ENCODE measurements at regions not wholly inside any gene's neighbourhood (a gene's known extent, or its start where the extent isn't known, plus 50 kb on each side); places are given as distances from the start of the nearest gene placed in this dataset.
A peak's percentile ranks its signal among the peaks of the same experiment; 100 is the strongest.

DNA sequence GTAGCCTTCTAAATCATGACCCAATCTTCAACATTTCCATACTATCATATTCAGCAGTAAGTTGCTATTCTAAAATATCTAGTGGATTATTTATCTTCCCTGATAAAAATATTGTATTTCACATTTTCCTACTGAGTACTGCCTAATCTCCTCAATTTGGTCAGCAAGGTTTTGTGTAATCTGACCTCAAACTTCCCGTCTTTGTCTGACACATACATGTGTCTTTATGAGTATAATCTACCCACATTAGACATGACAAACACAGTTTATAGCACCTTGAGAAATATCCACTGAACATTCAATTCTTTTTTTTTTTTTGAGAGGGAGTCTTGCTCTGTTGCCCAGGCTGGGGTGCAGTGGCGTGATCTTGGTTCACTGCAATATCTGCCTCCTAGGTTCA is 113.7 kb upstream of the LUZP2 start:
- no peaks in the 10 kb centered on the region for H3K27me3 ChIP-seq (replicated peaks; ENCODE audit: insufficient read depth, low read depth, low read length, poor library complexity)
- ChIA-PET POLR2A (ENCODE audit: low non-redundant PET) (no interaction called here), CTCF (no interaction called here)
- no peak for TF ChIP-seq EZH2 (IDR thresholded peaks at IDR 0.05; ENCODE audit: borderline replicate concordance, low read depth, low read length, poor library complexity, severe bottlenecking)
- no peak for TF ChIP-seq CTCF (conservative IDR thresholded peaks at IDR 0.05; ENCODE audit: low read depth, low read length)
- intact Hi-C loops (cut with micrococcal nuclease; ENCODE audit: unreplicated experiment) = loop anchor here (10.0 kb wide), 1 partner anchor 1358 kb away; no protein-coding TSS in a partner anchor
- no peaks in the 10 kb centered on the region for H3K4me1 ChIP-seq (ENCODE audit: insufficient read depth, low read length, poor library complexity, severe bottlenecking)
- no peaks in the 10 kb centered on the region for H3K9me3 ChIP-seq (ENCODE audit: low read depth, low read length, poor library complexity, severe bottlenecking)
- H3K27ac ChIP-seq (ENCODE audit: low read depth, low read length, poor library complexity, severe bottlenecking) = no peak overlapping the region
- no TSS peak for BruUV-seq (replicated peaks)
- no peaks in the 10 kb centered on the region for H3K36me3 ChIP-seq (ENCODE audit: insufficient read depth, low read length, poor library complexity, severe bottlenecking)
- DNase-seq (ENCODE audit: low spot score) = no peak
- no peak overlapping the region for H3K4me3 ChIP-seq (ENCODE audit: low read depth, low read length, poor library complexity, severe bottlenecking)

- Histone ChIP-seq H3K4me1 (ENCODE audit: insufficient read depth, low read length, poor library complexity, severe bottlenecking) (no peaks in the 10 kb centered on the region), H3K27me3 (replicated peaks; ENCODE audit: insufficient read depth, low read depth, low read length, poor library complexity) (no peaks in the 10 kb centered on the region), H3K4me3 (ENCODE audit: low read depth, low read length, poor library complexity, severe bottlenecking) (no peak overlapping the region), H3K27ac (ENCODE audit: low read depth, low read length, poor library complexity, severe bottlenecking) (no peak overlapping the region), H3K9me3 (ENCODE audit: low read depth, low read length, poor library complexity, severe bottlenecking) (no peaks in the 10 kb centered on the region), H3K36me3 (ENCODE audit: insufficient read depth, low read length, poor library complexity, severe bottlenecking) (no peaks in the 10 kb centered on the region)
- no peak for TF ChIP-seq EZH2 (IDR thresholded peaks at IDR 0.05; ENCODE audit: borderline replicate concordance, low read depth, low read length, poor library complexity, severe bottlenecking)
- TF ChIP-seq CTCF (conservative IDR thresholded peaks at IDR 0.05; ENCODE audit: low read depth, low read length) = no peak
- intact Hi-C loops (cut with micrococcal nuclease; ENCODE audit: unreplicated experiment) = loop anchor here (10.0 kb wide), 1 partner anchor 1359 kb away; no protein-coding TSS in a partner anchor
- no TSS peak for BruUV-seq (replicated peaks)
- ChIA-PET CTCF (no interaction called here), POLR2A (ENCODE audit: low non-redundant PET) (no interaction called here)
- DNase-seq (ENCODE audit: low spot score) = no peak
Observed at GRCh38 chr11:24384240-24384639, 112.6 kb upstream of the LUZP2 start.

DNA sequence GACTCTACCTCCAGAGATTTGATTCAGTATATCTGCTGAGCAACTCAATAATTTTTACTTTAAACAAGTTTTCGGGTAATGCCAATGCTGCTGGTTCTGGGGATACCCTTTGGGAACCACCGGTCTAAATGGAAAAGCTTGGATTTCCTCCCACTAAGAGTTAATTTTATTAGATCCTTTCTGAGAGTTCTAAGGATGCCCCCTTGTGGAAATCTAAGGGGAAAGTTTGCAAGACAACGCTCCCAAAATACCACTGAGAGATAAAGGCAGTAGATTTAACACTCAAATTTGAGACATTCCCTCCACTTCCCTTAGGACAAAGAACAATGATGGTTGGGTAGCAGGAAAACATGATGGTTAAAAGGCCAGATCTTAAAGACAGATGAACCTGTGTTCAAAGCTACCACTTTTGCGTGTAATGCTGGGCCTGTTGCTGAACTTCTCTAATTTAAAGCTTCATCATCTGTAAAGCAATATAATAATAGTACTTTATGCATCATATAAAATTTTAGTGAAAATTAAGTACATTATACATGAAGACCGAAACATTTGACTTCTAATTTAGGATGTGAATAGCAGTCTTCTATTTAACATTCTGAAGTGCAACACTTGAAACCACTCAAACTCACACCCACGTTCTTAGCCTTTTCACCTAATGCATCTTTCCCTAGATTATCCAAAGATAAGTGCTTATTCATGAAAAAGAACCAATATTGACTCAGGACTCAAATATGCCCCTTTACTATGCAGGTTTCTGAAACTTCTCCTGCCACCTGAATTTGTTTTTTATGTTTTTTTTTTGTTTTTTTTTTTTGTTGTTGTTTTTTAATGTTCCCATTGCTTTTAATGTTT is 110.1 kb upstream of the LUZP2 start:
- Histone ChIP-seq H3K9me3 (ENCODE audit: low read depth, low read length, poor library complexity, severe bottlenecking) (no peaks in the 10 kb centered on the region), H3K27ac (ENCODE audit: low read depth, low read length, poor library complexity, severe bottlenecking) (no peak overlapping the region), H3K27me3 (replicated peaks; ENCODE audit: insufficient read depth, low read depth, low read length, poor library complexity) (no peaks in the 10 kb centered on the region), H3K4me1 (ENCODE audit: insufficient read depth, low read length, poor library complexity, severe bottlenecking) (no peaks in the 10 kb centered on the region), H3K4me3 (ENCODE audit: low read depth, low read length, poor library complexity, severe bottlenecking) (no peak overlapping the region), H3K36me3 (ENCODE audit: insufficient read depth, low read length, poor library complexity, severe bottlenecking) (no peaks in the 10 kb centered on the region)
- no TSS peak for BruUV-seq (replicated peaks)
- DNase-seq (ENCODE audit: low spot score) = peak; percentile 53
- ChIA-PET CTCF (no interaction called here), POLR2A (ENCODE audit: low non-redundant PET) (no interaction called here)
- intact Hi-C loops (cut with micrococcal nuclease; ENCODE audit: unreplicated experiment) = loop anchor here (5.0 to 10.0 kb wide), 2 partner anchors 844 to 1362 kb away; no protein-coding TSS in a partner anchor
- TF ChIP-seq CTCF (conservative IDR thresholded peaks at IDR 0.05; ENCODE audit: low read depth, low read length) (peak; percentile 60), EZH2 (IDR thresholded peaks at IDR 0.05; ENCODE audit: borderline replicate concordance, low read depth, low read length, poor library complexity, severe bottlenecking) (no peak)
